HG02943 (cell line): ENCODE measurements at regions not wholly inside any gene's neighbourhood (a gene's known extent, or its start where the extent isn't known, plus 50 kb on each side); places are given as distances from the start of the nearest gene placed in this dataset.
"Not testable (repeated sequence)": the region's sequence is repeated elsewhere in the genome, so short reads cannot be mapped to it uniquely, and the experiment has no call there.

Experiments used
- ATAC-seq: cut with Tn5 transposase; IDR thresholded peaks from one replicate; pipeline ENCODE4 v1.9.1; 2021; ENCODE audit warnings: mild to moderate bottlenecking, low read depth, moderate library complexity; ENCODE audit not compliant: unreplicated experiment

DNA sequence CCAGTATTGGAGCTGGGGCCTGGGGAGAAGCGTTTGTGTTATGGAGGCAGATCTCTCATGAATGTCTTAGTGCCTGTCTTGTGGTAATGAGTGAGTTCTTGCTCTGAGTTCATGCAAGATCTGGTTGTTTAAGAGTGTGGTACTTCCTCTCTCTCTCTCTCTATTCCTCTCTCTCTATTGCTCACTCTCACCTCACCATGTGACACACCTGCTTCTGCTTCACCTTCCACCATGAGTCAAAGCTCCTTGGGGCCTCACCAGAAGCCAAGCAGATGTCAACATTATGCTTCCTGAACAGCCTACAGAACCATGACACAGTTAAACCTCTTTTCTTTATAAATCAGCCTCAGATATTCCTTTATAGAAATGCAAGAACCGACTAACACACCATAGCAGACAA, 242.7 kb upstream of the ADRA1B start:
- no peak for ATAC-seq

DNA sequence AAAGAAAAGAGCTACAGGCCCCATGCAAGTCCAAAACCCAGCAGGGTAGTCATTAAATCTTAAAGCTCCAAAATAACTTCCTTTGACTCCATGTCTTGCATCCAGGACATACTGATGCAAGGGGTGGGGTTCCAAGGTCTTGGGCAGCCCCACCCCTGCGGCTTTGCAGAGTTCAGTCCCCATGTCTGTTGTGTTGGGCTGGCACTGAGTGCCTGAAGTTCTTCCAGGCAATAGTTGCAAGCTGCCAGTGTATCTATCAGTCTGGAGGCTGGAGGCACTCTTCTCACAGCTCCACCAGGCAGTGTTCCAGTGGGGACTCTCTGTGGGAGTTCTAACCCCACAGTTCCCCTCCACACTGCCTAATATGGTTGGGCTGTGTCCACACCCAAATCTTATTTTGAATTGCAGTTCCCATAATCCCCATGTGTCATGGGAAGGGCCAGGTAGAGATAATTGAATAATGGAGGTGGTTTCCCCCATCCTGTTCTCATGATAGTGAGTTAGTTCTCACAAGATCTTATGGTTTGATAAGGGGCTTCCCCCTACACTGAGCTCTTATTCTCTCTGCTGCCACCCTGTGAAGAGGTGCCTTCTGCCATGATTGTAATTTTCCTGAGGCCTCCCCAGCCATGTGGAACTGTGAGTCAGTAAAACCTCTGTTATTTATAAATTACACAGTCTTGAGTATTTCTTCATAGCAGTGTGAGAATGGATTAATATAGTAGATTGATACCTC, 237.5 kb upstream of the ADRA1B start:
- no peak for ATAC-seq

DNA sequence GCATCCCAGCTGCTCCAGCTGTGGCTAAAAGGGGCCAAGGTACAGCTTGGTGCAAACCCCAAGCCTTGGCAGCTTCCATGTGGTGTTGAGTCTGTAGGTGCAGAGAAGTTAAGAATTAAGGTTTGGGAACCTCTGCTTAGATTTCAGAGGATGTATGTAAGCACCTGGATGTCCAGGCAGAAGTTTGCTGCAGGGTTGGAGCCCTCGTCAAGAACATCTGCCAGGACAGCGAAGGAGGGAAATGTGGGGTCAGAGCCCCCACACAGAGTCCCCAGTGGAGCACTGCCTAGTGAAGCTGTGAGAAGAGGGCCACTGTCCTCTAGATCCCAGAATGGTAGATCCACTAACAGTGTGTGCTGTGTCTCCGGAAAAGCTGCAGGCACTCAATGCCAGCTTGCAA, 236.2 kb upstream of the ADRA1B start:
- no peak for ATAC-seq

DNA sequence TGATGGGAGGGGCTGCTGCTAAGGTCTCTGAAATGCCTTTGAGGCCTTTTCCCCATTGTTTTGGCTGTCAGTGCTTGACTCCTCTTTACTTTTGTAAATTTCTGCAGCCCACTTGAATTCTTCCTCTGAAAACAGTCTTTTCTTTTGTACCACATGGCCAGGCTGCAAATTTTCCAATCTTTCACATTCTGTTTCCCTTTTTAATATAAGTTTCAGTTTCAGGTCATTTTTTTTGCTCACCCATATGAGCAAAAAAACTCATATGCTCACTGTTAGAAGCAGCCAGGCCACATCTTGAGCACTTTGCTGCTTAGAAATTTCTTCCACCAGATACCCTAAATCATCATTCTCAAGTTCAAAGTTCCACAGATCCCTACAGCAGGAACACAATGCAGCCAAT, 234.6 kb upstream of the ADRA1B start:
- no peak for ATAC-seq

DNA sequence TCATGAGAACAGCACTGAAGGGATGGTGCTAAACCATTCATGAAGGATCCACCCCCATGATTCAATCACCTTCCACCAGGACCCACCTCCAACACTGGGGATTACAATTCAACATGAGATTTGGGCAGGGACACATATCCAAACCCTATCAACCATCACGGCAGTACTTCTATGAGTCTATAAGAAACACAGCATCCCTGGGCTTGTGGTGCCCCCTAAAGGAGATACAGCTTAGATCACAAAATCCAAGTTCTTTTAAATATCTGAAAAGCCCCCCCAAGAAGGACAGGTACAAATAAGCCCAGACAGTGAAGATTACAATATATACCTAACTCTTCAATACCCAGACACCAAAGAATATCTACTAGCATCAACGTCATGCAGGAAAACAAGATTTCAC, 233.7 kb upstream of the ADRA1B start:
- ATAC-seq: no peak

DNA sequence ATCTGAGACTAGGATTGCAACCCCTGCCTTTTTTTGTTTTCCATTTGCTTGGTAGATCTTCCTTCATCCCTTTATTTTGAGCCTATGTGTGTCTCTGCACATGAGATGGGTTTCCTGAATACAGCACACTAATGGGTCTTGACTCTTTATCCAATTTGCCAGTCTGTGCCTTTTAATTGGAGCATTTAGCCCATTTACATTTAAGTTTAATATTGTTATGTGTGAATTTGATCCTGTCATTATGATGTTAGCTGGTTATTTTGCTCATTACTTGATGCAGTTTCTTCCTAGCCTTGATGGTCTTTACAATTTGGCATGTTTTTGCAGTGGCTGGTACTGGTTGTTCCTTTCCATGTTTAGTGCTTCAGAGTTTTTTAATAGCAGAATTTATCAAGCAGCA, 228.4 kb upstream of the ADRA1B start:
- not testable (repeated sequence) for ATAC-seq

DNA sequence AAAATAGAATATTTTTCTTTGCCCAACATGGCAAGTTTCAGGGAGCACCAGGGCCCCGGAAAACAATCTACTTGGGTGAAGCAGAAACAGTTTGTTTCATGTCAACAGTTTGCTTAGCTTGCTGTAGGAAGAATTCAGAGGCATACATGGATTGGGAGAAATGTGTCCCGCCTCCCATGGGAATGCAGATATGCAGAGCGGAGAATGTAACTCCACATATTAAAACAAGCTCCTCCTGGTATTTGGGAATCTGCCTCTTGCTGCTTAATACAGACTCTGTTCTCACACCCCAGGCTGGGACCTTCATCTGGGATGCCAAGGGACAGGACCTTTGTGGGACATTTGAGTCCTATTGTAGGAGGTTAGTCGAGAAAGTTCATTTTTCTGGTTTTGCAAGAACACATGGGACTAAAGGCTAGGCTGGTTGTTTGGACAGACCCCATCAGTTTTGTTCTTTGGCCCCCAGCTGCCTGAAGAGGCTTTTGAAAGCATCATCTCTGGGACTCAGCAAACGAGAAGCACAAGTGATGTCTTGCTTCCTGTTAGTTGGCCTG, 220.5 kb upstream of the ADRA1B start:
- no peak for ATAC-seq

DNA sequence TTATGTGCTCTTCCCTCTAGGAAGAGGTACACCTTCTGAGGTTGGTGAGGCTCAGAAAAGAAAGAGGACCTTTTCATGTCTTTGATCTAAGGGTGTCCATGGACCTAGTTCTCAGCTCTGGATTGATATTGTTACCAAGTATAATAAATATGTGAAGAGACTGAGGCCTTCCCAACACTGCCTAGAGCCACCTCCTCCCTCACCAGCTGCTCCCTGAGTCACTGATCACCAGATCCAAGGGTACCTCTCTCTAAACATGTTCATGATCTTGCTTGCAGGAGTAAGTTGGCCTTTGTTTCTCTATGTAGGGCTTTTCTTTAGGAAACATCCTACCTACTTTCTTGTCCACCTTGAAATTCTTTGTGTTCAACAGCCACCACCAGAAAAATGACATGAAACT, 218.8 kb upstream of the ADRA1B start:
- no peak for ATAC-seq

DNA sequence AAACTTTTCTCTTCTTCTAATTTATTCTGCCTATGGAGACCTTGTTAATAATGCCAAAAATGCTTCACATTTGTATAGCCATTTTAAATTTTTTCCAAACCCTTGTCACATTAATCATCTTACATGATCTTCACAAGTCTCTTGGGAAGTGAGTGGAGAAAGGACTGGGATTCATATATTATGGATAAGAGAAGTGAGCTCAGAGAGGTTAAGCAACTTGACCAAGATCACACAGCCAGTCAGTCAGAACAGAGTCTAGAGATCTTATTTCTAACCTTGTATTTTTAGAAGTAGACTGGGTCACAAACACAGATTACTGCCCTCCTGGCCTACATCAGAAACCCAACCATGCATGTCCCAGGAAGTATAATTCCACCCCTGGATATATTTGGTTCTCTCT, 218.0 kb upstream of the ADRA1B start:
- ATAC-seq: no peak

DNA sequence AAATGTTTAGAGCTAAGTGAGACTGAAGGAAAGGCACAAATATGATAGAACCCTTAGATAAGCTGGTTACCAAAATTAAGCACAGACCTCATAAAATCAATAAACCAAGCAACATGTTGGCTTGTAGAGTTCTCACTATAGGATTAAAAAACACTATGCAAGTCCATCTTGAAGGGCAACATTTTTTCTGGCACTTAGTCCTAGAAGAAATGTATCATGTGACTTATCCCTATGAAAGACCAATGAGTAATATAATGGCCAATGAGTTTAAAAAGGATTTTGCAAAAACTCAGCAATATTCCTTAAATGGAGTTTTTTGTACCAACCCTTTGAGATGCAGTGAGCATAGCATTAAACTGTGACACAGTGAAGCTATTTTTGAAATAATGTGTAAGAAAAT, 216.3 kb upstream of the ADRA1B start:
- ATAC-seq: no peak

DNA sequence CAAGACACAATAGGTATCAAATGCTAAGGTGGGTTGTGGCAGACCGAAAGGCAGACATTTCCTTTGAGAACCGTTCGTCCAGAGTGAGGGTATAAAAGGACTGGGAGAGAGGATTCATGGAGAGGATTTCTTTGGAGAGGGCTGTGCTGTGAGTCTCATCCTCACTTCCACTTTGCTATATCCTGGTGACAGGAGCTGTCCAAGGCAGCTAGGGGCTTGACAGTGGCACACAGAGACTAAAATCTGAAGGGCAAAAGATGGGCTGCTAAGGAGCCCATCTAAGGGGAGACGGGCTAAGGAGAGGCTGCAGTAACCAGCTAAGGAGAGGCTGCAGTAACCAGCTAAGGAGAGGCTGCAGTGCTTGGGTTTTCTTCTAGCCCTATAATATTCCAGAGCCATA, 214.0 kb upstream of the ADRA1B start:
- no peak for ATAC-seq

DNA sequence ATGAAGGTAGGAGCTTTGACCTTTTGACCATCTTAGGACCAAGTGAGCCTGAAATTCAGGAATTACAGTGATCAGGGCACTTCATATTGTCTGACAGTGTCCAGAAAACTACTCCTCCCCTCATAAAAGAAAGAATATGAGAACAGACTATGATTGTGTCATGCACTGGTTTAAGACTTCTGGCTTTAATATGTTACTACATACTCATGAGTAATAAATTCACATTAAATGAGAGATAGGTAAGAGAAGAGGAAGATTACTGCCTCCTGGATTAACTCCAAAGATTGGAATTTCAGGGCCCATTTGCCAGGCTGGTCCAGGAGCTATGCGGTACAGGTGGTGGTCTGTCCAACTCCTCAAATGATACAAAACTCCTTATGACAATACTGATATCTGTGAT, 213.5 kb upstream of the ADRA1B start:
- no peak for ATAC-seq

DNA sequence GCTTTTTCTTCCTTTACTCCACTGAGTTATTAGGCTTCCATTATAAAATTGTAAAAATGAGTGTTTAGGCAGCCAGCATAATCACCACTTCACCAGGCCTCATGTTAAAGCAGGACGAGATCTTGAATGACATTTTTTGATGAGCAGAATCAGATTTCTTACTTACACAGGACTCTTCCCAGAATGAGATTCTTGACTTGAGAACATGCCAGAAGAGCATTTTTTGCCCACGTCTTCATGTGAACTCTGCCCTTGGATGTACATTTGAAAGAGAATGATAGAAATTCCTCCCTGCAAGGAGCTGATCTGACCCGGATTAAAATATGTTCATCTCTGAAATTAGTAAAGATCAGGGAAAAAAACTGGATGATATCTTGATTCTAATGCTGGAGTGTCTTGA, 212.1 kb upstream of the ADRA1B start:
- no peak for ATAC-seq

DNA sequence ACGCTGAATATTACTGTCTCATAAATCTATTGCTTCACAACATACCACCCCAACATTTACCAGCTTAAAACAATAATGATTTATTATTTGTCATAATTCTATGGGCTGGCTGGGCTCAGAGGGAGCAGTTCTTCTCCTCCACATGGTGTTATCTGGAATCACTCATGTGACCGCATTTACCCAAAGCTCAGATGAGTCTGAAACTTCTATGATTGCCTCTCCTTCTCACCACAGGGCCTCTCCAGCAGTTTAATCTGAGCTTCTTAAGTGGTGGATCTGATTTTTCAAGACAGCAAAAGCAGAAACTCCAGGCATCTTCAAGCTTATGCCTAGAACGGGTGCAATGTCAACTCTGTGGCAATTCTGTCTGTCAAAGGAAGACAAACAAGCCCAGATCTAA, 210.3 kb upstream of the ADRA1B start:
- no peak for ATAC-seq

DNA sequence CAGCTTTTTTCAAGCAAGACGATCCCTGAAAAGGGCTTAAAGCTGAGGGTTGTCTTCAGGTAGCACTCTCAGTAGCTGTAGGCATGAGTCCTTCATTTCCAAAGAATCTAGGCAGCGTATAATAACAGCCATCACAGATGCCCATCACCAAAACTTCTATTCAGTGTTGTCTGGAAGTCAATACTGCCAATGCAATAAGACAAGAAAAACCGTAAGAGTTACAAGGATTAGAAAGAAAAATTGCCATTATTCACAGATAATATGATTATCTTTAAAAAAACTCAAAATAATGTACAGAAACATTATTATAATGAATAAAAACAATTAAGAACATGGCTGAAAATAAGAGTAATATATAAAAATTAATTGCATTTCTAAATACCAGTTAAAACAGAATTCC, 208.2 kb upstream of the ADRA1B start:
- ATAC-seq: no peak

DNA sequence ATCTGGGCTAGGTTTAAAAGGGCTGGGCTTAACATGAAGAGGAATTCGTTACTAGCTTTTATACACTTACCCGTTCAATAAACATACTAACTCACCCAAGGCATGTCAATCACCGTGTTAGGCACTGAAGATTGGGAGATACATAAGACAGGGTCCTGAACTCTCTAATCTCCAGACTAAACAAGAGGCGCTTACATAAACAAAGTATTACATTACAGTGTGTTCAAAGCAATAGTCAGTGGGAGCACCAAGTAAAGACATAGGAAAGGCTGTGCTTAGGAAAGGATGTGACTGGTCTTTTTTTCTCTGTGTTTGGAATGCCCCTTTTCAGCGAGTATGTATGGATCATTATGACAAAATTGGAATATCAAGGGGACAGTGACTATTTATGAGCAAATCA, 203.6 kb upstream of the ADRA1B start:
- ATAC-seq: no peak

DNA sequence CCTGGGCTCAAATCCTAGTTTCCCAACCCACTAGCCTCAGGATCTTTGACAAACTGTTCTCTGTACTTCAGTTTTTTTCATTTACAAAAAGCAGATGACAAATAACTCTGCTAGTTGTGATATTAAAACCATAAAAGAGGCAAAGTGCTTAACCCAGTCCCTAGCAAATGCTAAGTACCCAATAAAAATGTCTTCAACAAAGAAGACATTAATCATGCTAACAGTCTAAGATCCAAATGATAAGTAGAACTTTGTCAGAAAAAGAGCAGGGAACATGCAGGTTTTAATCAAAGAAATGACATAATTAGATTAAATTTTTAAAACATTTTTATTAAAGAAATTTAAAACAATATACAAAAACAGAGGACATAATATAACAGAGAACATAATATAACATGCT, 203.0 kb upstream of the ADRA1B start:
- ATAC-seq: no peak

DNA sequence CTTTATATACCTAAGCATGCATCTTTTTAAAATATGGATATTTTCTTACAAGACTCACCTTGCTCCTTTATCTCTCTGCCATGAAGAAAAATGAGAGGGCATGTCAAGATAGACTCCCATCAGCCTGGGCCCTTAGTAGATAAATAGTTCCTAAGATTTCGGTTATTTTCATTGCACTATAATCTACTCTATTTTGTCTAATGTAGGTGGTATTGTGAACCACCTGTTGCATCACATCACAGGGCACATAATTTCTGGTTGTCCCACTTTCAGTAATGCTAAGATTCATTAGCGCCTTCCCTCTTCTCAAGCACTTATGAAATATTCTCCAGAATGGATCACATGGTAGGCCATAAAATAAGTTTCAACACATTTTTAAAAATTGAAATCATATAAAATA, 202.5 kb upstream of the ADRA1B start:
- no peak for ATAC-seq

DNA sequence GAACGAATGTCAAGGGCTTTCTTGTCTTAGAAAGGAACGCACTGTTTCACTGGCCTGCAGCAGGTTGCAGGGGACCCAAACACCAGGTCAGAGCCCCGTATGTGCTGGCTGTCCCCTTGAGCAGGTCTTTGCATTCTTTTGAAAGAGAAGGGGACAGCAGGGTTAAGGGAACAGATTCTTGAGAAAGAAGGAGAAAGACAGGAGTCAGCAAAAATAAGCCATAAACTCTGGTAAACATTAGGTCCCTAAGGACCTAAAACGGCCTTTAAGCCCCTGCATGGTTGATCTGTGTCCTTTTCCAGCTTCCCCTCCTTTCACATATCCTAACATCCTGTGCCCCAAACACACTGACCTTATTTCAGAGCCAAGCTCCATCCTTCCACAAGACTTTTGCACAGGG, 190.8 kb upstream of the ADRA1B start:
- ATAC-seq: no peak

DNA sequence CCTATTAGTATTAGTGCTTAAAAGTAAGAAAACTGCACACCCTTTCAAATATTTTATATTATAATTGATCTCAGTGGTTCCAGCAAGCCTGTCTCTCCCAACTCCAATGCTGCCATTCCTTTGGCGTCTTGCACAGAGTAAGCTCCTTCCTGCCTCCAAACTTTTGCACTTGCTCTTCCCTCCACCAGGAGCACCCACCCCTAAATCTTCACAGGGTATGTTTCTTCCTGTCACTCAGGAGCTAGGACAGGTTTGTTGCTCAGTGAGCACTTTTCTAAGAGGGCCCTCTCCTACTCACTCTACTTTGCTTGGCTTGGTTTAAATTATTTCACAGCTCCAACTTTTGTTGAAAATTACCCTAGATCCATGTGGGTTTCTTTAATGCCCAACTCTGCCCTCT, 189.1 kb upstream of the ADRA1B start:
- ATAC-seq: no peak

DNA sequence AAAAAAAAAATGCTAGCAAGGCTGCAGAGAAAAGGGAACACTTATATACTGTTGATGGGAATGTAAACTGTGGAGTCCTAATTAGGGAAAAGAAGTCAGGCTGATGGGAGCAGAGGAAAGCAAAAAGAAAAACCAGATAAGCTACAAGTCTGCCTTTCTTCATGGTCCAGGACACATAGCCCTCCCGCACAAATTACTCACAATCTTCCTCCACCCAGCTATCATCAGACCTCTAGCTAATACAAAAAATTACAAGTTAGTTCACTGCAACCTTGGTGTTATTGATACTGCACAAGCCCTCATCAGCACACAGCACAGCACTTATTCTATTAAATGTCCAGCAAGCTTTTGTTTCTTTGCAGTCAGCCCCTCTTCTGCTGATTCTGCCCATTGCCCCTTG, 186.0 kb upstream of the ADRA1B start:
- ATAC-seq: no peak

DNA sequence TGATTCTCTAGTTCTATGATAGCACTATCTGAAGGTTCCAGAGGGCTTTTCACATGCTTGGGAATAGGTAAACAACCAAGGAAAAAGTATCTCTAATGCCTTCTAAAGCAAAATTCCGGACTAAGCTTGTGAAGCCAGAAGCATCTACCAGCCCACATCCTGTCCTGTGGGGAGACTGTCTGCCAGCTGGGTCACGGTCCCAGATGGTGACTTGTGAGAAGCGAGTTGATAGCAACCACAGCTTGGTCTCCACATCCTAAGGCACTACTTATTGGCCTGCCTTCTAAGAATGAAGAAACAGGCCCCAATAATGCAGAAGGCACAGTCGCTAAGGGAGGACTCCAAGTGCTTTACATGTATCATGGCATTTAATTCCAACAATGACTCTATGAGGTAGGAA, 184.1 kb upstream of the ADRA1B start:
- ATAC-seq: no peak

DNA sequence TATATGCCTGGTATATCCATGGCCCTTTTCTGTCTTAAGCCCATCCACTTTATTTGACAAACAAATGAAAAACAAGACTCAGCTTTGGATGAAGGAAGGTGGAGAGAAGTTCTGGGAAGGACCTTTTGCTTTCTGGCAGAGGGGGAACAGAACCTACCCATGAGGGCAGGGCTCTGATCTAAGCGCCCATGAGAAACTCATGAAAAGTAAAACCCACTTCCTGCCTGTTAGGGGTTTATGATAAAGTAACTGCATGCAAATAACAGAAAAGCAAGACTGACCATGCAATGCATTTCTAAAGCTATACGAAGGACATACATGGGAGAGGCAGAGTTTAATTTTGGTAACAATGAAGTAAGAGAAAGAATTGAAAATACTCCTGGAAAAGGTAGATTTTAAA, 181.9 kb upstream of the ADRA1B start:
- no peak for ATAC-seq
